Peyer's patch (tissue), 4 donors: ENCODE measurements at regions not wholly inside any gene's neighbourhood (a gene's known extent, or its start where the extent isn't known, plus 50 kb on each side); places are given as distances from the start of the nearest gene placed in this dataset.

ENCODE experiments used
- DNase-seq, 3 donors: peaks; one replicate each; pipeline ENCODE4 v3.0.0-alpha.2; 2017 to 2019
- H3K27ac ChIP-seq, 4 donors: fragments of 200-600 bp; sonication (generic); one replicate each; pipeline ENCODE4 v1.5.1; 2016 to 2019
- H3K27me3 ChIP-seq, 2 donors: fragments of 200-600 bp; sonication (generic); one replicate each; pipeline ENCODE4 v1.5.1; 2019
- H3K36me3 ChIP-seq, 3 donors: fragments of 200-600 bp; sonication (generic); one replicate each; pipeline ENCODE4 v1.5.1; 2016 to 2019
- H3K4me1 ChIP-seq, 4 donors: fragments of 200-600 bp; sonication (generic); one replicate each; pipeline ENCODE4 v1.5.1; 2016 to 2019
- H3K4me3 ChIP-seq, 4 donors: fragments of 200-600 bp; sonication (generic); 1 replicate in 3 of 4; 2 replicates in 1 of 4; pipeline ENCODE4 v1.5.1; 2016 to 2019; ENCODE audit warnings: mild to moderate bottlenecking in 1 of 4
- H3K9me3 ChIP-seq, 4 donors: fragments of 200-600 bp; sonication (generic); one replicate each; pipeline ENCODE4 v1.5.1; 2016 to 2019; ENCODE audit warnings: mild to moderate bottlenecking in 1 of 4
- CTCF ChIP-seq, 6 experiments: fragments of 450-650 bp in 4 of 6; fragments of 200-600 bp in 2 of 6; sonication (generic) in 1 of 6; IDR thresholded peaks; one replicate each; pipeline ENCODE4 v1.5.1; 2017 to 2019; ENCODE audit warnings: antibody characterized with exemption in 6 of 6, mild to moderate bottlenecking in 3 of 6, moderate library complexity in 1 of 6
- POLR2A ChIP-seq, 2 donors: fragments of 450-650 bp; IDR thresholded peaks; one replicate each; pipeline ENCODE4 v1.5.1; 2017; ENCODE audit warnings: antibody characterized with exemption in 2 of 2, mild to moderate bottlenecking in 2 of 2, moderate library complexity in 2 of 2

DNA sequence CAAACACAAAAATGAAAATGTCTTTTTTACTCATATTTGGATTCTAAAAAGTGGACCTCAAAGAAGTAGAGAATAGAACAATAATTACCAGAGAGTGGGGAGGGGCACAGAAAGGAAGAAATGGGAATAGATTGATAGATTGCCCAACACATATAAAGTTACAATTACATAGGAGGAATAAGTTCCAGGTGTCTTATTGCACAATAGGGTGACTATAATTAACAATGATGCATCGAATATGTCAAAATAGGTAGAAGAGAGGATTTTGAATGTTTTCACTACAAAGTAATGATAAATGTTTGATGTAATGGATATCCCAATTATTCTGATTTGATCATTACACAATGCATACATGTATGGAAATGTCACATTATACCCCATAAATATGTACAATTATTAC is 556.0 kb downstream of the CDH8 start:
- TF ChIP-seq CTCF (IDR thresholded peaks at IDR 0.05) (no peak), POLR2A (IDR thresholded peaks at IDR 0.05) (no peak)
- Histone ChIP-seq H3K27ac (no peak overlapping the region), H3K36me3 (no peaks in the 10 kb centered on the region), H3K4me3 (no peak overlapping the region), H3K9me3 (no peaks in the 10 kb centered on the region), H3K4me1 (no peaks in the 10 kb centered on the region), H3K27me3 (no peaks in the 10 kb centered on the region)
- DNase-seq: no peak

DNA sequence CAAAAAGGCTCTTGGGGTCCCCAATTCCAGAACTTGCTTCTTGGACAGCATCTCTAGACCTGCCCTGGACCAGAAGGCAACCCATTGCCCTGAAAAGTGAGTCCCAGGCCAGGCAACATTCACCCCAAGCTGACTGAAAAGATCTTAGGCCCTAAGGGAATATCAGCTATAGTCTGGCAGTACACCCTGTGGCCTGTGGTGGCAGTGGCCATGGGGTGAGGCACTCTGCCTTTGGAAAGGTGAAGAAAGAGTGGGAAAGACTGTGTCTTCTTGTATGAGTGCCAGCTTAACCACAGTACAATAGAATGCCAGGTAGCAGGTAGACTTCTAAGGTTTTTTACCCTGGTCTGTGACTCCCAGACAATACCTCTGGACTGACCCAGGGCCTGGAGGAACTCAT is 564.5 kb downstream of the CDH8 start:
- Histone ChIP-seq H3K27ac (no peak overlapping the region), H3K27me3 (no peaks in the 10 kb centered on the region)

GRCh38 chr16:61471023-61471422 is 565.2 kb downstream of the CDH8 start:
- Histone ChIP-seq H3K27ac (no peak overlapping the region), H3K4me1 (no peaks in the 10 kb centered on the region), H3K9me3 (no peaks in the 10 kb centered on the region), H3K36me3 (no peaks in the 10 kb centered on the region), H3K27me3 (no peaks in the 10 kb centered on the region), H3K4me3 (no peak overlapping the region)
- TF ChIP-seq POLR2A (IDR thresholded peaks at IDR 0.05): no peak
- TF ChIP-seq CTCF (IDR thresholded peaks at IDR 0.05): no peak
- no peak for DNase-seq

More for the DNA sequence above, 564.5 kb downstream of the CDH8 start:
- no peaks in the 10 kb centered on the region for H3K9me3 ChIP-seq
- no peaks in the 10 kb centered on the region for H3K4me1 ChIP-seq
- no peak overlapping the region for H3K4me3 ChIP-seq
- no peaks in the 10 kb centered on the region for H3K36me3 ChIP-seq
- no peak for DNase-seq
- TF ChIP-seq CTCF (IDR thresholded peaks at IDR 0.05): no peak
- no peak for TF ChIP-seq POLR2A (IDR thresholded peaks at IDR 0.05)

DNA sequence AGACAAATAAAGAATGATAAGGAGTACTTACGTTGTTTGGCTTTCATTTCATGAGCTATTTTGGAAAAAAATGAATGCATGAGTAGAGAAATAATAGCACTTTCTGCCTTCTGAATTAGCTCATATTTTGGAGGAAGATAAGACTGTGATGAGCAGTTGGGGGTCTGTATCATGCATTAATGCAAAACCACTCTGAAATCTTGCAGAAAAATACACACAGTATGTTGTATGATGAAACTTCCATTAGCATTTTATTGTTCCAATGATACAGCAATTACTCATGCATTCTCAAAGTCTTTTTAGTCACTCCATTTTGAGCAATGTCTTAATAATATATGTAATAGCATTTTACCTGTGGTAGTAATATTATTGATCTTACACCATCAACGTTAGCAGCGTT is 571.0 kb downstream of the CDH8 start:
- DNase-seq: no peak
- Histone ChIP-seq H3K4me1 (no peaks in the 10 kb centered on the region), H3K9me3 (peaks cover 0 to 2% (median 0%) of the 10 kb centered on the region in 4 donors), H3K27ac (no peak overlapping the region), H3K27me3 (no peaks in the 10 kb centered on the region), H3K4me3 (no peak overlapping the region), H3K36me3 (no peaks in the 10 kb centered on the region)
- TF ChIP-seq CTCF (IDR thresholded peaks at IDR 0.05) (no peak), POLR2A (IDR thresholded peaks at IDR 0.05) (no peak)

DNA sequence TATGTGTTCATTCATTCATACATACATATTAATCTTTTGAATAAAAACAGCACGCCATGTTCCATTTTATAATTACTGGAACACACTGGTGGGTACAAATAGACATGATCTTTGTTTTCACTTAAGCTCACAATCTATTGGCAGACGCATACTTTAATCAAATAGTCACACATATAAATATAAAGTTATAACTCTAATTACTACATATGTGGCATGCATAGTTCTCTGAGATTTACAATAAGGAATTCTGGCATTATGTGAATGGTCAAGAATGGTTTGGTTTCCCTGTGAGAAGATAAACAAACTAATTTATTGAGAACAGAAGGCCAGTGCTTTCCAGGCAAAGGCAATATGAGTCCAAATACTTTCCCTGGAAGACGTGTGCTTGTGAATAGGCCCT is 576.2 kb downstream of the CDH8 start:
- Histone ChIP-seq H3K4me3 (no peak overlapping the region), H3K36me3 (no peaks in the 10 kb centered on the region), H3K27ac (no peak overlapping the region), H3K9me3 (peaks cover 0 to 2% (median 0%) of the 10 kb centered on the region in 4 donors), H3K27me3 (no peaks in the 10 kb centered on the region), H3K4me1 (no peaks in the 10 kb centered on the region)
- DNase-seq: no peak
- TF ChIP-seq POLR2A (IDR thresholded peaks at IDR 0.05) (no peak), CTCF (IDR thresholded peaks at IDR 0.05) (no peak)

DNA sequence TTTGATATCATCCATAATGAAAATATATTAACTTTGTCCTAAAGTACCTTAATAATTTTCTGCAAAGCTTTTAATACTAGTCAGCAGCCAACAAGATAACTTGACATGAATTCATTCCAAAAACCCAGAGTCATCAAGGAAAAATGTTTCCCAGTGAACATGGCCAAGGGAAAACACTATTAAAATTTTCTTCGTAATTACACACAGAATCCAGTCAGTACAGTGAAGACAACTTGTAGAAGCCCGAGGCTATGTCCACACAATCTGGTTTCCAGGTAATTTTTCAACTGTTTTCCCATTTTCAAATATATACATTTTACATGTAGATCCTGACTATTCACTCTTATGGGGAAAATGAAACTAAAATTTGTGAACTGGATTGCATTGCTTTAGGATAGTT is 600.9 kb downstream of the CDH8 start:
- Histone ChIP-seq H3K9me3 (no peaks in the 10 kb centered on the region), H3K4me1 (no peaks in the 10 kb centered on the region), H3K36me3 (no peaks in the 10 kb centered on the region), H3K27me3 (no peaks in the 10 kb centered on the region), H3K27ac (no peak overlapping the region), H3K4me3 (no peak overlapping the region)
- no peak for DNase-seq
- TF ChIP-seq CTCF (IDR thresholded peaks at IDR 0.05) (no peak), POLR2A (IDR thresholded peaks at IDR 0.05) (no peak)
